Fibroblast of skin of scalp (primary cell): ENCODE measurements at regions not wholly inside any gene's neighbourhood (a gene's known extent, or its start where the extent isn't known, plus 50 kb on each side); places are given as distances from the start of the nearest gene placed in this dataset.

Source experiments
- DNase-seq: peaks from one replicate; pipeline ENCODE4 v3.0.0-alpha.2; 2013

GRCh38 chr2:240287011-240287410 is 146.6 kb upstream of the OTOS start:
- DNase-seq = no peak

GRCh38 chr2:240287496-240288086 is 147.1 kb upstream of the OTOS start:
- no peak for DNase-seq

- no peak for DNase-seq
These were observed 147.4 kb upstream of the GPC1 start for GRCh38 chr2:240288087-240288521.

GRCh38 chr2:240289701-240290431 is 145.6 kb upstream of the GPC1 start:
- no peak for DNase-seq

- DNase-seq = no peak
These were observed 144.8 kb upstream of the GPC1 start for GRCh38 chr2:240290432-240291336.

GRCh38 chr2:240291337-240292034 is 144.0 kb upstream of the GPC1 start:
- no peak for DNase-seq

GRCh38 chr2:240292035-240292574 is 143.4 kb upstream of the GPC1 start:
- no peak for DNase-seq

GRCh38 chr2:240292619-240293525 is 142.6 kb upstream of the GPC1 start:
- DNase-seq = no peak

- no peak for DNase-seq
These were observed 141.7 kb upstream of the GPC1 start for GRCh38 chr2:240293557-240294461.

- DNase-seq = no peak
These were observed 140.9 kb upstream of the GPC1 start for GRCh38 chr2:240294514-240294913.

- peak; percentile 13 for DNase-seq
These were observed 140.0 kb upstream of the GPC1 start for GRCh38 chr2:240295256-240296103.

- DNase-seq = no peak
These were observed 139.4 kb upstream of the GPC1 start for GRCh38 chr2:240296104-240296406.

- DNase-seq = no peak
These were observed 138.8 kb upstream of the GPC1 start for GRCh38 chr2:240296476-240297255.

- DNase-seq = no peak
These were observed 138.0 kb upstream of the GPC1 start for GRCh38 chr2:240297256-240298116.

- DNase-seq = no peak
These were observed 137.2 kb upstream of the GPC1 start for GRCh38 chr2:240298117-240298790.

- no peak for DNase-seq
These were observed 136.4 kb upstream of the GPC1 start for GRCh38 chr2:240298803-240299709.
